DMS153 treated with DMSO at 0.1 percent for 48 hours (cell line): ENCODE measurements at regions not wholly inside any gene's neighbourhood (a gene's known extent, or its start where the extent isn't known, plus 50 kb on each side); places are given as distances from the start of the nearest gene placed in this dataset.
"Not testable (repeated sequence)": the region's sequence is repeated elsewhere in the genome, so short reads cannot be mapped to it uniquely, and the experiment has no call there.

Source experiments
- DNase-seq: peaks from one replicate; lab custom pipeline; 2025; ENCODE audit not compliant: unreplicated experiment; lab: John Stamatoyannopoulos, UW

- DNase-seq: not testable (repeated sequence)
Measured at GRCh38 chr7:70895337-70896200, 236.4 kb upstream of the GALNT17 start.

GRCh38 chr7:70907259-70908247 lies 224.4 kb upstream of the GALNT17 start:
- DNase-seq: no peak

GRCh38 chr7:70913924-70914323 lies 218.0 kb upstream of the GALNT17 start:
- DNase-seq: no peak

- no peak for DNase-seq
Measured at GRCh38 chr7:70915067-70915466, 216.9 kb upstream of the GALNT17 start.

- no peak for DNase-seq
Measured at GRCh38 chr7:70919481-70920073, 212.4 kb upstream of the GALNT17 start.

- no peak for DNase-seq
Measured at GRCh38 chr7:70920876-70921275, 211.1 kb upstream of the GALNT17 start.

- DNase-seq: no peak
Measured at GRCh38 chr7:70923181-70923845, 208.6 kb upstream of the GALNT17 start.

GRCh38 chr7:70925411-70926115 lies 206.4 kb upstream of the GALNT17 start:
- no peak for DNase-seq

- no peak for DNase-seq
Measured at GRCh38 chr7:70926666-70927065, 205.3 kb upstream of the GALNT17 start.

- DNase-seq: no peak
Measured at GRCh38 chr7:70935311-70935710, 196.6 kb upstream of the GALNT17 start.

- DNase-seq: no peak
Measured at GRCh38 chr7:70935854-70936253, 196.1 kb upstream of the GALNT17 start.

GRCh38 chr7:70937424-70937823 lies 194.5 kb upstream of the GALNT17 start:
- no peak for DNase-seq

- no peak for DNase-seq
Measured at GRCh38 chr7:70940597-70940996, 191.3 kb upstream of the GALNT17 start.

GRCh38 chr7:70942791-70943190 lies 189.2 kb upstream of the GALNT17 start:
- no peak for DNase-seq

GRCh38 chr7:70944516-70944915 lies 187.4 kb upstream of the GALNT17 start:
- no peak for DNase-seq

GRCh38 chr7:70947181-70947580 lies 184.8 kb upstream of the GALNT17 start:
- DNase-seq: no peak

- no peak for DNase-seq
Measured at GRCh38 chr7:70949862-70950261, 182.1 kb upstream of the GALNT17 start.

- no peak for DNase-seq
Measured at GRCh38 chr7:70951271-70951962, 180.5 kb upstream of the GALNT17 start.

- DNase-seq: no peak
Measured at GRCh38 chr7:70952311-70952710, 179.6 kb upstream of the GALNT17 start.

GRCh38 chr7:70953331-70953741 lies 178.6 kb upstream of the GALNT17 start:
- DNase-seq: no peak
